Fibroblast of villous mesenchyme (primary cell): ENCODE measurements at regions not wholly inside any gene's neighbourhood (a gene's known extent, or its start where the extent isn't known, plus 50 kb on each side); places are given as distances from the start of the nearest gene placed in this dataset.

Experiments used
- DNase-seq: peaks from one replicate; pipeline ENCODE4 v3.0.0-alpha.2; 2010; ENCODE audit warnings: low read depth
- H3K4me3 ChIP-seq: 2 replicates; pipeline ENCODE4 v1.5.1; 2011; ENCODE audit warnings: low read depth, mild to moderate bottlenecking, low read length
- CTCF ChIP-seq: IDR thresholded peaks from 2 replicates; pipeline ENCODE4 v1.5.1; 2012; ENCODE audit warnings: low read depth, mild to moderate bottlenecking, low read length; ENCODE audit not compliant: insufficient read depth

DNA sequence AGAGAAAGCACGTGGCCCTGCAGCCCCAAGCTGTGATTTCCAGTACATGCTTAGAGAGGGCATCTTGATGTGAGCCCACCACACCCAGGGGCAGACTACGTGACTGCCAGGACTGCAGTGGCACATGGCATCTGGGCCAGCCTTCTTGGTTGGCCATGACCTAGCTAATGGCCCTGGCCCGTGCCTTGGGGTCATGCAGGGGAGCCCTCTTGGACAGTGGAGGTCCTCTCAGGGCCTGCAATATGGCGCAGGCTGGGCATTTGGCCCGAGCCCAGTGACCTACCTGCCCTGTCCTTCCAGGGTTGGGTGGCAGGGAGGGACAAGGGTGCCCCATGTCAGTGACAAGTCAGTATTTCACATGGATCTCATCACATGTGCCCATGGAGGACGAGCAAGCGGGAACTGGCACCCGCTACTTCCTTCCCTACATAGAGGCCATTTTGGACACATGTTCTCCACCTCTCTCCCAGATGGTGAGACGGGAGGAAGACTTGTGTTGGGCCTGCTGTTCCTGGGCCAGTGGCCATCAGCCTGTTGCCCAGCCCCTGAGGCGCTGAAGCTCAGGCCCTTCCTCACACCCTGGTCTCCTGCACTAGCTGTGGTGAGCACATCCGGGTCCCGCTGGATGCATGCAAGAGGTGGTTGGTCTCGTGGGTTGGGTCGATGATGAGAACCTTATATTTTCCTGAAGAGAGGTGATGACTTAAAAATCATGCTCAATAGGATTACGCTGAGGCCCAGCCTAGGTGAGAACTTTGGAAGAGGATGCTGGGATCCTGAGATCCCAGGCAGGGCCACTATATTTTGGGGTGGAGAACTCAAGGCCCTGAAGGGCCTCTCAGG is 195.6 kb downstream of the UBE3A start:
- no peak for TF ChIP-seq CTCF
- no peak overlapping the region for H3K4me3 ChIP-seq
- no peak for DNase-seq

DNA sequence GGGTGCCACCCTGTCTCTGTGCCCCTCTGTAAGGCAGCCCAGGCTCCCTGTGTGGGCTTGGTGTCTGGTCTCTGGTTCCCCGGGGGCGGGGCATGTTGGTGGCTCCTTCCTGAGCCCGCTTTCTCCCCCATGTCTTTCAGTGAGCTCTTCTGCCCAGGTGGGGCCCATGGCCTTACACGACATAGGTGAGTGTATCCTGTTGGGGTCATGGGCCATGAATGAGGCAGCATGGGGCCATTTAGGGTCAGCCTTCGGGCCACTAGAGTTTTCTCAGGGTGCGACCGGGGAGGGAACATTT is 195.1 kb downstream of the UBE3A start:
- H3K4me3 ChIP-seq, result no peak overlapping the region
- no peak for DNase-seq
- TF ChIP-seq CTCF, result no peak

- no peak for DNase-seq
- no peak for TF ChIP-seq CTCF
These were observed 193.9 kb downstream of the UBE3A start for GRCh38 chr15:25244731-25245585.

DNA sequence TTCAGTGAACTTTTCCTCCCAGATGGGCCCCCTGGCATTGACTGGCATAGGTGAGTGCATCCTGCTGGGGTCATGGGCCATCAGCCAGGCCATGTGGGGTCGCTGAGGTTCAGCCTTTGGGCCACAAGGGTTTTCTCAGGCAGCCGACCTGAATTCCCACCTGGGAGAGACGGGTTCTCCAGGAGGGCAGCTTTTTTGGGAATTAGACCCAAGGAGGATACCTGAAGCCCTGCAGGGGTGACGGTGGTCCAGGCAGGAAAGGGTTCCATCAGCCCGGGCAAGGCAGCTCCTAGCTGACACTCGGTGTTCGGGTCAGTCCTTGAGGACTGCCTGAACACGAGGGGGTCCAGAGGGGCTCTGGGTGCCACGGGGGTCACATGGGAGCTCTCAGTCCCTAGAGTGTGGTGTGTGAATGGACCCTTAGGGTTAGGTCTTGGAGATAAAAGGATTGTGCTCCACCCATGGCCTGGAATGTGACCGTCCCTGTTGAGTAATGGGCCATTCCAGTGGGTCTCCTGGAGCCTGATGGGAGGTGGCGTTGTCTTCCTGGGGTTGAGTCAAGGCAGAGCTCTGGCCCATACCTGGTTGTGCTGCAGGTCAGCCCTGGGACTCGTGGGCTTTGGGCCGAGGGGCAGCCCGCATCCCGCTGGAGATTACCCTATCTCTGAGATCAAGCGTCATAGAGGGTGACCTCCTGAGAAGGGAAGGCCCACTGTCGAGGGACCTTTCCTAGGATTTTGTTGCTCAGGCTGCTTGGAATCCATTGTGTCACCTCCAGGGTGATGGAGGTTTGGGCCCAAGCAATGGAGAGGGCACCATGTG is 192.8 kb downstream of the UBE3A start:
- DNase-seq, result no peak
- TF ChIP-seq CTCF, result no peak
- no peak overlapping the region for H3K4me3 ChIP-seq

More at GRCh38 chr15:25244731-25245585, 193.9 kb downstream of the UBE3A start:
- H3K4me3 ChIP-seq, result no peak overlapping the region

GRCh38 chr15:25246641-25247406 is 192.0 kb downstream of the UBE3A start:
- no peak for DNase-seq
- H3K4me3 ChIP-seq, result no peak overlapping the region
- TF ChIP-seq CTCF, result no peak
